ENCODE measurements at regions not wholly inside any gene's neighbourhood (a gene's known extent, or its start where the extent isn't known, plus 50 kb on each side); places are given as distances from the start of the nearest gene placed in this dataset.

DNA sequence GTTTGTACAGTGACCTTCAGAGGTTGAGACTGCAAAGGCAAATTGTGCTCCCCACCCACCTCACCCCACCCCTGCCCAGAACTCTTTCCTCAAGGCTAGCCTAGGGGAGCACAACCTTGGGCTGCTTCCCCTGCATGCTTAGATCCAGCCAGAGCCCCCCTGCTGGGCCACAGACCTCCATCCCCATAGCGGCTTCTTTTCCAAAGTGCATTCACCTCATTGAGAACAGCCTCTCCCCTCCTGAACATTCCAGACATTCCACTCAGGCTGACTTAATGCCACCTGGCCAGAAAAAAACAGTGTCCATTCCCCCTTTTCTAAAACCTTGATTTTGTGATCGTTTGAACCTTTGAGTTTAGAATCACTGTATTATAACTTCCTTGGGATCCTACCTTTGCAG lies 124.4 kb upstream of the TOPAZ1 start:
- no peak overlapping the region for H3K4me2 ChIP-seq (ENCODE audit: low read length)
- no peaks in the 10 kb centered on the region for H3F3A ChIP-seq (ENCODE audit: insufficient read depth, low read length)
- no peak overlapping the region for H3K27ac ChIP-seq (ENCODE audit: low read depth, low read length, poor library complexity, severe bottlenecking)
- H3K9me2 ChIP-seq (ENCODE audit: low read depth, low read length) = no peaks in the 10 kb centered on the region
- TF ChIP-seq, protein P1, sequence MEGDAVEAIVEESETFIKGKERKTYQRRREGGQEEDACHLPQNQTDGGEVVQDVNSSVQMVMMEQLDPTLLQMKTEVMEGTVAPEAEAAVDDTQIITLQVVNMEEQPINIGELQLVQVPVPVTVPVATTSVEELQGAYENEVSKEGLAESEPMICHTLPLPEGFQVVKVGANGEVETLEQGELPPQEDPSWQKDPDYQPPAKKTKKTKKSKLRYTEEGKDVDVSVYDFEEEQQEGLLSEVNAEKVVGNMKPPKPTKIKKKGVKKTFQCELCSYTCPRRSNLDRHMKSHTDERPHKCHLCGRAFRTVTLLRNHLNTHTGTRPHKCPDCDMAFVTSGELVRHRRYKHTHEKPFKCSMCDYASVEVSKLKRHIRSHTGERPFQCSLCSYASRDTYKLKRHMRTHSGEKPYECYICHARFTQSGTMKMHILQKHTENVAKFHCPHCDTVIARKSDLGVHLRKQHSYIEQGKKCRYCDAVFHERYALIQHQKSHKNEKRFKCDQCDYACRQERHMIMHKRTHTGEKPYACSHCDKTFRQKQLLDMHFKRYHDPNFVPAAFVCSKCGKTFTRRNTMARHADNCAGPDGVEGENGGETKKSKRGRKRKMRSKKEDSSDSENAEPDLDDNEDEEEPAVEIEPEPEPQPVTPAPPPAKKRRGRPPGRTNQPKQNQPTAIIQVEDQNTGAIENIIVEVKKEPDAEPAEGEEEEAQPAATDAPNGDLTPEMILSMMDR (IDR thresholded peaks at IDR 0.05; ENCODE audit: low read length) = no peak
- TF ChIP-seq EZH2 (IDR thresholded peaks at IDR 0.05; ENCODE audit: borderline replicate concordance, low read length) = no peak
- H3K9me3 ChIP-seq (ENCODE audit: low read length) = no peaks in the 10 kb centered on the region
- H3K79me2 ChIP-seq (ENCODE audit: insufficient read depth, low read length) = no peaks in the 10 kb centered on the region
- H3K27me3 ChIP-seq (ENCODE audit: insufficient read depth, low read length) = no peaks in the 10 kb centered on the region
- H2AFZ ChIP-seq (ENCODE audit: low read length) = no peak overlapping the region
- H3K9ac ChIP-seq (ENCODE audit: low read length) = no peak overlapping the region
- H3K4me1 ChIP-seq (ENCODE audit: insufficient read depth, low read length, severe bottlenecking) = no peaks in the 10 kb centered on the region
- no peaks in the 10 kb centered on the region for H4K20me1 ChIP-seq (ENCODE audit: insufficient read depth, low read length)
- H3K36me3 ChIP-seq (ENCODE audit: insufficient read depth, low read length) = no peaks in the 10 kb centered on the region
- H3K4me3 ChIP-seq (ENCODE audit: low read depth, low read length, poor library complexity, severe bottlenecking) = no peak overlapping the region

DNA sequence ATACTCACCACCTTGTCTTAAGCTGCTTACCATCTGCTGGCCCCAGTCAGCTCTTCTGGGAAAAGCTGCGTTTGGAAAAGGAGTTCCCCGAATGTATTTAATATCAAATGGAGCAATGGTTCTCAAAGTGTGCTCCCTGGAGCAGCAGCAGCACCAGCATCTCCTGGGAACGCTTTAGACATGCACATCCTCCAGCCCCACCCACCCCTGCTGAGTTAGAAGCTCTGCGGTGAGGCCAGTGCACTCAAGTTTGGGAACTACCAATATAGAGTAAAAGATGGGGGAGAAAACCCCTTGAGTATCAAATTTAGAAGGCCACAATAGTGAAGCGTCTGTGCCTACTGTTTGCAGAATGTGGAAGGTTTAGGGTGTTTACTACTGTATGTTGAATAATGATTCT lies 124.0 kb upstream of the TOPAZ1 start:
- H3K36me3 ChIP-seq (ENCODE audit: insufficient read depth, low read length) = no peaks in the 10 kb centered on the region
- H3K9ac ChIP-seq (ENCODE audit: low read length) = no peak overlapping the region
- H3K79me2 ChIP-seq (ENCODE audit: insufficient read depth, low read length) = no peaks in the 10 kb centered on the region
- no peaks in the 10 kb centered on the region for H4K20me1 ChIP-seq (ENCODE audit: insufficient read depth, low read length)
- H3K27ac ChIP-seq (ENCODE audit: low read depth, low read length, poor library complexity, severe bottlenecking) = no peak overlapping the region
- H3K9me3 ChIP-seq (ENCODE audit: low read length) = no peaks in the 10 kb centered on the region
- TF ChIP-seq, protein P1 (IDR thresholded peaks at IDR 0.05; ENCODE audit: low read length) = no peak
- no peak for TF ChIP-seq EZH2 (IDR thresholded peaks at IDR 0.05; ENCODE audit: borderline replicate concordance, low read length)
- H3K4me1 ChIP-seq (ENCODE audit: insufficient read depth, low read length, severe bottlenecking) = no peaks in the 10 kb centered on the region
- no peaks in the 10 kb centered on the region for H3K27me3 ChIP-seq (ENCODE audit: insufficient read depth, low read length)
- H3K9me2 ChIP-seq (ENCODE audit: low read depth, low read length) = no peaks in the 10 kb centered on the region
- no peaks in the 10 kb centered on the region for H3F3A ChIP-seq (ENCODE audit: insufficient read depth, low read length)
- no peak overlapping the region for H2AFZ ChIP-seq (ENCODE audit: low read length)
- no peak overlapping the region for H3K4me3 ChIP-seq (ENCODE audit: low read depth, low read length, poor library complexity, severe bottlenecking)
- H3K4me2 ChIP-seq (ENCODE audit: low read length) = no peak overlapping the region

DNA sequence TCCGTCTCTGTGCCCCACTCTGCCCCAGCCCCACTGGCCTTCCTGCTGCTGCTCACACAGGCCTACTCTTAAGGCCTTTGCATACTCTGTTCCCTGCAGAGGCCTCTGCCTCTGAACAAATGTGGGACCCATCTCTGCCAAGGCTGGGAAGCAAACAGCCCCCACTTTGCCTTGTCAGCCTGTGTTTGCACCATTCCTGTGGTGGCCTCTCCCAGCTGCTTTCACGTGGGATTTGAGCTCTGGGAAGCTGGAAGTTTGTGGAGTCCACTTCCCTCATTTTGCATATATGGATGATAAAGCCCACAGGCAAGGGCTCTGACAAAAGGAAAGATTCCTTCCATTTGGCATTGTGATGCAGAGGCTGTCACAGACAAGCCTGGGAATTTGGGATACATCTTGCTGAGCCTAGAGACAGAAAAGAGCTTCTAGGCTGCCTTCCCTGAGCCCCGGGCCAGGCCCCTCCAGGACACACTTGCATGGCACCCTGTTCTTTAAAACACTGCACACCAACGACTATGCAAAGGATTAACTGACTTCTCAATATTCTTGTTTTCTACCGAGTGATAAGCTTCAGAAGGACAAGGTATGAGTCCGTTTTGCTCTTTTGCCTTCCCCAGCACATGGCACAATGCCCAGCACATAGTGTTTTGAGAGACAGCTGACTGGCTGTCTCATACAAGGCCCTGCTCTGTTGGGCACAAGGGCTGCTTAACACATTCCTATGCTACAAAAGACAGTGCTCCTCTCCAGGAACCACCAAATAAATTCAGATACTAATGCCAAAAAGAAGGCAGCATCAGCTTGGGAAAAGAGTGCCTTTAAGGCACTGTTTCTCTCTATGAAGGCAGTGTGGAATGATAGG lies 120.7 kb upstream of the TOPAZ1 start:
- H3K36me3 ChIP-seq (ENCODE audit: insufficient read depth, low read length) = no peaks in the 10 kb centered on the region
- TF ChIP-seq EZH2 (IDR thresholded peaks at IDR 0.05; ENCODE audit: borderline replicate concordance, low read length) = no peak
- TF ChIP-seq, protein P1 (IDR thresholded peaks at IDR 0.05; ENCODE audit: low read length) = no peak
- no peaks in the 10 kb centered on the region for H4K20me1 ChIP-seq (ENCODE audit: insufficient read depth, low read length)
- H3K9me3 ChIP-seq (ENCODE audit: low read length) = no peaks in the 10 kb centered on the region
- H3K4me2 ChIP-seq (ENCODE audit: low read length) = no peak overlapping the region
- no peaks in the 10 kb centered on the region for H3F3A ChIP-seq (ENCODE audit: insufficient read depth, low read length)
- no peaks in the 10 kb centered on the region for H3K79me2 ChIP-seq (ENCODE audit: insufficient read depth, low read length)
- H3K9ac ChIP-seq (ENCODE audit: low read length) = no peak overlapping the region
- no peaks in the 10 kb centered on the region for H3K9me2 ChIP-seq (ENCODE audit: low read depth, low read length)
- H3K27ac ChIP-seq (ENCODE audit: low read depth, low read length, poor library complexity, severe bottlenecking) = no peak overlapping the region
- no peaks in the 10 kb centered on the region for H3K4me1 ChIP-seq (ENCODE audit: insufficient read depth, low read length, severe bottlenecking)
- H2AFZ ChIP-seq (ENCODE audit: low read length) = no peak overlapping the region
- H3K27me3 ChIP-seq (ENCODE audit: insufficient read depth, low read length) = no peaks in the 10 kb centered on the region
- H3K4me3 ChIP-seq (ENCODE audit: low read depth, low read length, poor library complexity, severe bottlenecking) = no peak overlapping the region
